ENCODE measurements at regions not wholly inside any gene's neighbourhood (a gene's known extent, or its start where the extent isn't known, plus 50 kb on each side); places are given as distances from the start of the nearest gene placed in this dataset.

DNA sequence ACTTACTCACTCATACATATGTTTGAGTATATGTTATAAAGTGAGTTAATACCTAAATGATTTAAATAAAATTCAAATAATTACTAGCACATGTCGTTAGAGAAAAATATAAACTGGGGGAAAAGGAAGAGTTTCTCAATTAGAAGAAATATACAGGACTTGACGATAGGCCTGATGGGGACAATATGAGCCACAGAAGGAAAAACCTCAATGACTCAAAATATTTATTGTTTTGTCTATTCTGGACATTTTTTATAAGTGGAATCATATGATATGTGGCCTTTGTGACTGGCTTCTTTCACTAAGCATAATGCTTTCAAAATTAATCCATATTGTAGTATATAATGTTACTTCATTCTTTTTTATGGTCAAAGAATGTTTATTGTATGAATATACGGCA, 339.2 kb upstream of the PMFBP1 start:
- H3K27ac ChIP-seq (ENCODE audit: extremely low read depth, low read depth, low read length) = no peak overlapping the region
- ATAC-seq (no peak), DNase-seq (ENCODE audit: extremely low read depth in 1 of 4, low spot score in 3 of 4) (no peak), FAIRE-seq (no peak)
- no peaks in the 10 kb centered on the region for H3K9me1 ChIP-seq (ENCODE audit: control insufficient read depth, insufficient read depth, low read length)
- TF ChIP-seq TRIM24 (IDR thresholded peaks at IDR 0.05) (no peak), ZBTB17 (CRISPR knock-in tag; IDR thresholded peaks at IDR 0.05) (no peak), SRSF1 (IDR thresholded peaks at IDR 0.05; ENCODE audit: low read depth, low read length) (no peak), TAF1 (IDR thresholded peaks at IDR 0.05; ENCODE audit: control insufficient read depth, extremely low read depth, insufficient read depth, low read length, severe bottlenecking) (no peak), ZNF316 (IDR thresholded peaks at IDR 0.05) (no peak), CREBBP (IDR thresholded peaks at IDR 0.05; ENCODE audit: low read depth, low read length) (no peak), ZNF263 (CRISPR knock-in tag; IDR thresholded peaks at IDR 0.05; ENCODE audit: borderline replicate concordance) (no peak)
- TF ChIP-seq, protein P1, sequence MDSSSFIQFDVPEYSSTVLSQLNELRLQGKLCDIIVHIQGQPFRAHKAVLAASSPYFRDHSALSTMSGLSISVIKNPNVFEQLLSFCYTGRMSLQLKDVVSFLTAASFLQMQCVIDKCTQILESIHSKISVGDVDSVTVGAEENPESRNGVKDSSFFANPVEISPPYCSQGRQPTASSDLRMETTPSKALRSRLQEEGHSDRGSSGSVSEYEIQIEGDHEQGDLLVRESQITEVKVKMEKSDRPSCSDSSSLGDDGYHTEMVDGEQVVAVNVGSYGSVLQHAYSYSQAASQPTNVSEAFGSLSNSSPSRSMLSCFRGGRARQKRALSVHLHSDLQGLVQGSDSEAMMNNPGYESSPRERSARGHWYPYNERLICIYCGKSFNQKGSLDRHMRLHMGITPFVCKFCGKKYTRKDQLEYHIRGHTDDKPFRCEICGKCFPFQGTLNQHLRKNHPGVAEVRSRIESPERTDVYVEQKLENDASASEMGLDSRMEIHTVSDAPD (CRISPR knock-in tag; IDR thresholded peaks at IDR 0.05) = no peak
- no peak overlapping the region for H3K4me2 ChIP-seq (ENCODE audit: insufficient read depth, low read length)
- no peak overlapping the region for H3K9ac ChIP-seq (ENCODE audit: insufficient read depth in 1 of 2, low read depth in 2 of 2, low read length in 2 of 2)
- ChIA-PET CTCF (ENCODE audit: low intra/inter-chr PET ratio) (no interaction called here), POLR2A (no interaction called here)
- no peaks in the 10 kb centered on the region for H3K9me3 ChIP-seq (replicated peaks; ENCODE audit: control insufficient read depth, insufficient read depth, low read depth, low read length)
- in situ Hi-C loops (cut with MboI) = no loop called here
- no TSS peak for BruUV-seq (replicated peaks)
- H3K36me3 ChIP-seq (ENCODE audit: control insufficient read depth, insufficient read depth, low read length) = no peaks in the 10 kb centered on the region
- no peaks in the 10 kb centered on the region for H4K20me1 ChIP-seq (replicated peaks; ENCODE audit: control insufficient read depth, insufficient read depth, low read length)
- H3K27me3 ChIP-seq (ENCODE audit: control insufficient read depth in 2 of 2, insufficient read depth in 2 of 2, low read length in 2 of 2) = no peaks in the 10 kb centered on the region
- no peaks in the 10 kb centered on the region for H3K4me1 ChIP-seq (replicated peaks in 1 of 2; ENCODE audit: control insufficient read depth in 2 of 2, insufficient read depth in 2 of 2, low read length in 2 of 2)
- intact Hi-C loops (cut with micrococcal nuclease) = no loop called here
- WGBS (ENCODE audit: insufficient coverage, low coverage, missing lambda C conversion rate) = 33% methylated on average over 3 of the region's 3 CpGs
- no peak overlapping the region for H2AFZ ChIP-seq (ENCODE audit: low read depth, low read length)
- H3K79me2 ChIP-seq (ENCODE audit: control insufficient read depth, insufficient read depth, low read length) = no peaks in the 10 kb centered on the region
- no peak overlapping the region for H3K4me3 ChIP-seq

Data from K562 (cell line).